Esophagus (tissue), 2 donors: ENCODE measurements at regions not wholly inside any gene's neighbourhood (a gene's known extent, or its start where the extent isn't known, plus 50 kb on each side); places are given as distances from the start of the nearest gene placed in this dataset.

Source experiments
- H3K27ac ChIP-seq, 2 donors: one replicate each; pipeline ENCODE4 v1.5.1; 2013; ENCODE audit warnings: low read depth in 2 of 2, mild to moderate bottlenecking in 2 of 2, inconsistent platforms in 1 of 2, low read length in 1 of 2, moderate library complexity in 1 of 2
- H3K27me3 ChIP-seq, 2 donors: one replicate each; pipeline ENCODE4 v1.6.1; 2013; ENCODE audit warnings: low read length in 2 of 2, control low read depth in 1 of 2, mild to moderate bottlenecking in 1 of 2; ENCODE audit not compliant: insufficient read depth in 2 of 2, control insufficient read depth in 1 of 2
- H3K36me3 ChIP-seq, 2 donors: one replicate each; pipeline ENCODE4 v1.6.1; 2013; ENCODE audit warnings: low read length in 1 of 2; ENCODE audit not compliant: control insufficient read depth in 2 of 2, insufficient read depth in 2 of 2
- H3K4me1 ChIP-seq, 2 donors: one replicate each; pipeline ENCODE4 v1.6.1; 2013; ENCODE audit warnings: low read length in 1 of 2; ENCODE audit not compliant: control insufficient read depth in 2 of 2, insufficient read depth in 2 of 2
- H3K4me3 ChIP-seq, 2 donors: one replicate each; pipeline ENCODE4 v1.5.1; 2013; ENCODE audit warnings: low read length in 2 of 2, mild to moderate bottlenecking in 2 of 2, low read depth in 1 of 2, moderate library complexity in 1 of 2
- H3K9me3 ChIP-seq, 2 donors: one replicate each; pipeline ENCODE4 v1.6.1; 2013; ENCODE audit warnings: mild to moderate bottlenecking in 2 of 2, low read depth in 1 of 2, low read length in 1 of 2, moderate library complexity in 1 of 2; ENCODE audit not compliant: control insufficient read depth in 2 of 2, insufficient read depth in 1 of 2
- WGBS, 2 donors: extraction: QIAGEN DNeasy Blood & Tissue Kit; methylation state at CpG; one replicate each; pipeline ENCODE4 v1.1.7; 2013; 5-methylcytosine and 5-hydroxymethylcytosine counted together
- donor health status: healthy with polysubstance abuse.
- donor health status: Bipolar disorder and iron deficiency.

DNA sequence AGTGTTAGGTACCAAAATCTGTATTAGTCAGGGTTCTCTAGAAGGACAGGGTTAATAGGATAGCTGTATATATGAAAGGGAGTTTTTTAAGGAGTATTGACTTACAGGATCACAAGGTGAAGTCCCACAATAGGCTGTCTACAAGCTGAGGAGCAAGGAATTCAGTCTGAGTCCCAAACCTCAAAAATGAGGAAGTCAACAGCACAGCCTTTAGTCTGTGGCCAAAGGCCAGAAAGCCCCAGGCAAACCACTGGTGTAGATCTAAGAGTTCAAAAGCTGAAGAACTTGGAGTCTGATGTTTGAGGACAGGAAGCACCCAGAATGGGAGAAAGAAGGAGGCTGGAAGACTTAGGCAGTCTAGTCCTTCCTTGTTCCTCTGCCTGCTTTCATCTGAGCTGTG, 487.5 kb upstream of the CHRM3 start:
- no peak overlapping the region for H3K4me3 ChIP-seq
- no peaks in the 10 kb centered on the region for H3K27me3 ChIP-seq
- H3K27ac ChIP-seq = no peak overlapping the region
- H3K9me3 ChIP-seq = peaks cover 0 to 4% of the 10 kb centered on the region in 2 donors
- H3K36me3 ChIP-seq = no peaks in the 10 kb centered on the region
- no peaks in the 10 kb centered on the region for H3K4me1 ChIP-seq

DNA sequence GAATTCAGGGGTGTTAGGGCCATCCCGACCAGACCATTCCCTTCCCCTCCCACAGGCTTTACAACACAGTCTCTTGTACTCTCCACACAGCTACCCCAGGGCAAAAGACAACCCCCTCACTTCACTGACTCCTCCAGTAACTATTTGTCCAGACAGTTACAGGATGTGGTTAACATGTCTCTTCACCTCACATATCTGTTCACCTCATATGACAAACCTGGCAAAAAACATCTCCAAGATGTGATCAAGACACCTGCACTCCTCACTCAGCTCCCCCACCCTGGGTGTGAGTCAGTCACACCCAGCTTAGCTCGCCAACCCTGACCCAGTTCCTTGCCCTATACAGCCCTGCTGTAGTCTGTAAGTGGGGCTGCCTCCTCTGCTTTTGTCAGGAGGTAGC, 490.5 kb upstream of the CHRM3 start:
- H3K27ac ChIP-seq = no peak overlapping the region
- 41 to 55% methylated on average over 2 of the region's 2 CpGs for WGBS, 2 donors
- no peak overlapping the region for H3K4me3 ChIP-seq
- H3K4me1 ChIP-seq = no peaks in the 10 kb centered on the region
- no peaks in the 10 kb centered on the region for H3K36me3 ChIP-seq
- no peaks in the 10 kb centered on the region for H3K27me3 ChIP-seq
- peaks cover 0 to 4% of the 10 kb centered on the region in 2 donors for H3K9me3 ChIP-seq

DNA sequence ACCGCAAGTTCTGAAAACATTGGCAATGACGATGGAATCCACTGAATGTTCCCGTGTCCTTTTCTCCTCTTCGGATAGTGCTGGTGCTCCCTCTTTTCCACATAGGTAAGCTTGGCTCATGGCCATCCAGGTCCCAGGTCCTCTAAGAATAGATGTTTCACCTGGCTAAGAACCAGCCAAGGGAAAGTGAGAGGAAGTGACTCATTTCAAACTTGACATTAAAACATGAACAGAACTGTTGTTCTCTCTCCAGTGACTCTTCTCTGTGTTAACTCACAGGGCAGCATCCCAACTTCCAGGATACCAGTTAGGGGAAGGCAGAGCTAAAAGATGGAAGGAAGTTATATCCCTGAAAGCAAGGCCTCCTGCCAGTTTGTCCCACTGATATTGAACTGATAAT, 493.8 kb upstream of the CHRM3 start:
- H3K4me1 ChIP-seq = no peaks in the 10 kb centered on the region
- no peak overlapping the region for H3K4me3 ChIP-seq
- 52 to 64% methylated on average over 4 of the region's 4 CpGs for WGBS, 2 donors
- no peaks in the 10 kb centered on the region for H3K9me3 ChIP-seq
- H3K27ac ChIP-seq = no peak overlapping the region
- no peaks in the 10 kb centered on the region for H3K36me3 ChIP-seq
- no peaks in the 10 kb centered on the region for H3K27me3 ChIP-seq

DNA sequence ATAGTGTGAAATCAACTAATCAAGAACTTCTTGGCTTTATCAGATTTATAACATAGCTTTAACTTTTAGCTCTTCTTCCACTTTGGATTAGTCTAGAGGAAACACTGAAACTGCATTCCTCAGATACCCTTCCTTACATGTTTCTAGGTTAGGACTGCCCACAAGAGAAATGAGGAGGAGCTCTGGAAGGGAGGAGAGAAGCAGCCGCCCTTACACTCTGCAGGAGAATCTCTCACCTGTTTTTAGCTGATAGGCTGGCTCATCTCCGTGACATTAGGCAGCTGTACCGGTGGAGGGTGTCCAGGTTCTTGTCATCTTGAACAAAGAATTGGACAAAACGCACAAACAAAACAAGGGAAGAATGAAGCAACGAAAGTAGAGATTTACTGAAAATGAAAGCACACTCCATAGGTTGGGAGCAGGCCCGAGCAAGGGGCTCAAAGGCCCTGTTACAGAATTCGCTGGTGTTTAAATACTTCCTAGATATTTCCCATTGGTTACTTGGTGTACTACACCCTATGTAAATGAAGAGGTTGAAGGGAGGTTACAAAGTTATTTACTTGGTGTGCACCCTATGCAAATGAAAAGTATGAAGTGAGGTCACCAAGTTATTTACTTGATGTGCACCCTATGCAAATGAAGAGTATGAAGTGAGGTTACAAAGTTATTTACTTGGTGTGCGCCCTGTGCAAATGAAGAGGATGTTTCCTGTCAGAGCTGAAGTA, 524.9 kb upstream of the CHRM3 start:
- H3K4me1 ChIP-seq = no peaks in the 10 kb centered on the region
- H3K27me3 ChIP-seq = no peaks in the 10 kb centered on the region
- 68 to 70% methylated on average over 8 of the region's 8 CpGs for WGBS, 2 donors
- H3K9me3 ChIP-seq = no peaks in the 10 kb centered on the region
- no peaks in the 10 kb centered on the region for H3K36me3 ChIP-seq
- H3K4me3 ChIP-seq = no peak overlapping the region
- no peak overlapping the region for H3K27ac ChIP-seq

DNA sequence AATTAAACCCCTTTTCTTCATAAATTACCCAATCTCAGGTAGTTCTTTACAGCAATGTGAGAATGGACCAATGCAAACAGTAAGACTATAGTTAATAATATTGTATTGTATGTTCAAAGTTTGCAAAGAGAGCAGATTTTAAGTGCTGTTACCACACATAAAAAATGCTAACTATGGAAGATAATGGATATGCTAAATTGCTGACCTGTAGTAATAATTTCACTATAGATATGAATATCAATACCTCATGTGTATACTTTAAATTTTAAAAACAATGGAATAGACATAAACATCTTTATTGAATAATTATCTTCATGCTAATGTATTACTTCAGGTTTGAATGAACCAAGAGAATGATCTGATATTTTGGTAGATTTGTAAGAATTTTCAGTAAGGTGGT, 552.4 kb upstream of the CHRM3 start:
- Histone ChIP-seq H3K4me1 (no peaks in the 10 kb centered on the region), H3K36me3 (no peaks in the 10 kb centered on the region), H3K4me3 (no peak overlapping the region), H3K9me3 (peaks cover 0 to 6% of the 10 kb centered on the region in 2 donors), H3K27ac (no peak overlapping the region), H3K27me3 (no peaks in the 10 kb centered on the region)

DNA sequence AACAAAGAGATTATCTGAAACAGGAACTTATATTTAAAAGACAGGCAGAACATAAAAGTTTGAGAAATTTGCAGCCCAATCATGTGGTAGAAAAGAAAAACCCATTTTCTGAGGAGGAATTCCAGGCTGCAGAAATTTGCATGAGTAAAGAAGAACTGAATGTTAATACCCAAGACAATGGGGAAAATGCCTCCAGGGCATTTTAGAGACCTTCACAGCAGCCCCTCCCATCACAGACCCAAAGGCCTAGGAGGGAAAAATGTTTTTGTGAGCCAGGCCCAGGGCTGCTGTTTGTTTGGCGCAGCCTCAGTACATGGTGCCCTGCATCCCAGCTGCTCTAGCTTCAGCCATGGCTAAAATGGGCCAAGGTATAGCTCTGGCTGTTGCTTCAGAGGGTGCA, 554.3 kb upstream of the CHRM3 start:
- no peaks in the 10 kb centered on the region for H3K36me3 ChIP-seq
- H3K9me3 ChIP-seq = peaks cover 0 to 6% of the 10 kb centered on the region in 2 donors
- H3K4me3 ChIP-seq = no peak overlapping the region
- H3K4me1 ChIP-seq = no peaks in the 10 kb centered on the region
- no peak overlapping the region for H3K27ac ChIP-seq
- WGBS, 2 donors = 94 to 95% methylated on average over 1 of the region's 1 CpG
- H3K27me3 ChIP-seq = no peaks in the 10 kb centered on the region

DNA sequence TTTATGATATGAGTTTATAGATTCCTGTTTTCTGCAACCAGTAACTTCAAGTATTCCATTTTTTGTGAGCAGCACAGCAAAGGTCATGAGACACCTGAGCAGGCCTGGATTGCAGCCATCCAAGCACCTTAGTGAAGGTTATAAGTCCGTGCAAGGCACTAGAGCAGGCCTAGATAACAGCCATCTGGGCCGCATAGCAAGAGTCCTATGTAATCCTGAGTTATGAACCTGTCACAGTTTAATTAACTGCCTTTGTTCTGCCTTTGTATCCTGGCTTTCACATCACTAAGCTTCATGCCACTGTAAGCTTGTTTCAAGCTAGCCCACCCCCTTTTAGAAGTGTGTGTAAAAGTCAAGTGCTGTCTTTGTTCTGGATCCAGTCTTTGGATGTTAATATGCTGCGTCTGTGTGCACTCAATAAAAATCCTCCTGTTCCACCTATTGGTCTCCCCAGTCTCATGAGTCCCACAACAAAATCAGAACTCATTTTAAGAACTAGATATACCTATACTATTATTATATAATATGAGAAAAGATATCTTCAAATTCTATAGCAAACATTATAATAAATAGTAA, 556.2 kb upstream of the CHRM3 start:
- Histone ChIP-seq H3K27me3 (no peaks in the 10 kb centered on the region), H3K9me3 (peaks cover 0 to 6% of the 10 kb centered on the region in 2 donors), H3K27ac (no peak overlapping the region), H3K36me3 (no peaks in the 10 kb centered on the region), H3K4me3 (no peak overlapping the region), H3K4me1 (no peaks in the 10 kb centered on the region)
- 67 to 71% methylated on average over 3 of the region's 3 CpGs for WGBS, 2 donors

DNA sequence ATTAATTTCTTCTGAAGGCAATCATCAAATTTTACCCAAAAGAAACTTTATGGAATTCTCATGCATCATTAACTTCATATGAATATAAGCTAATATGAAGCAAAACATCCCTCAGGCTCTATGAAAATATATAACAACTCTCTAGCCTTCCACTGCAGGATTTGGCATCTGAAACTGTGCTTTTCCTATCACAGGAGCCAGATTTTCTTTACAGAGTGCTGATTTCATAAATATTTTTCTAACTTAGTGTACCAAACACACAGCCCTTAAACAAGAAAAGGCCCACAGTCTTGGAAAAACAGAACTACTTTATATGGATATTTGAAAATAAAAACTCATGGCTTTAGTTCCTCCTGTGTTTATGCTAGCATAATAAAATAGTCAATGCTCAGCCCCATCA, 559.5 kb upstream of the CHRM3 start:
- H3K9me3 ChIP-seq = no peaks in the 10 kb centered on the region
- H3K4me3 ChIP-seq = no peak overlapping the region
- no peak overlapping the region for H3K27ac ChIP-seq
- no peaks in the 10 kb centered on the region for H3K27me3 ChIP-seq
- H3K36me3 ChIP-seq = no peaks in the 10 kb centered on the region
- no peaks in the 10 kb centered on the region for H3K4me1 ChIP-seq

DNA sequence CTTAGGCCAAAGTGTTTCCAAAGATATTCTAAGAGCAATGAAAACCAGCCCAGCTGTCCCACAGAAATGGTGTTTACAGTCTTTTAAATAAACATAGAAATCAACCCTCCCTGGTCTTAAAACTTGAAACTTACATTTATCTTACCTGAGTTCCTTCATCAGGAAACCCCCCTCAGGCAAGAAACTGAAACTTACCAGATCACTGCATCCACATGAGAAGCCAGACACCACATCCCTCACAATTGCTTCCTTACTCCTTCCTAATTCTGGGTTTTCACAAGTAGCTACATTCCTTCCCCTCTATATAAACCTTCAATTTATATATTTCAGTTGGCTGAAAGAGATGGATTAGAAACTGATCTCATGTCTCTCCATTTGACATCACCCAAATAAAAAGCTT, 563.0 kb upstream of the CHRM3 start:
- no peaks in the 10 kb centered on the region for H3K9me3 ChIP-seq
- H3K4me1 ChIP-seq = no peaks in the 10 kb centered on the region
- no peaks in the 10 kb centered on the region for H3K27me3 ChIP-seq
- H3K27ac ChIP-seq = no peak overlapping the region
- no peak overlapping the region for H3K4me3 ChIP-seq
- no peaks in the 10 kb centered on the region for H3K36me3 ChIP-seq

DNA sequence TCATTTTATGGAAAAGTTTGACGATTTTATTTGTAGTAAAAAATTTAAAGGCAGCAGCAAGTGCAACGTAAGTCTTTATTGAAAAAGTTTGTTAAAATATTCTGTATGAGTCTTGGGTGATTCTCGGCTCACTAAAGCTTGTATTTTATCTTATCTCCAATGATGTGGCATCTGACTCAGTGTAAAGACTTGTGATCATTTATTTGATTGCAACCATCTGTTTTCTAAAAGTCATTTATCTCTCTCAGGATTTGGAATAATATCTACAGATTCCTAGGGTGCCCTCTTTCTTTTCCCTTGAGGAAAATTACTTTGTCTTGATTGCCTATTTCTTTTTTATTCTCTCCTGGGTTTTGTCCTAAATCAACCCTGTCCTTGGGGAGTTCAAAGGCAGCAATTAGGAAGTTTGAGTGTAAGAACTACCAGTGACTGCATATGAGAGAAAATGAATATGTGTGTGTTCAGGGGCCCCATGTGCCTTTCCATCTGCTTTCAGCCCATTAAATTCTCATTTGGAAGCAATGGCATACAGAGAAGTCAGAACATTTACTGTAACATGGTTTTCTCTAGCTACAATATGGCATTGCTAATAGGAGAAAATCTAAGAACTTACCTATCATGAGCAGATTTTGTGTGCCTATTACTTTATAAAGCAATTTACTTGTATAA, 575.0 kb upstream of the CHRM3 start:
- WGBS, 2 donors = 72 to 80% methylated on average over 3 of the region's 3 CpGs
- no peaks in the 10 kb centered on the region for H3K9me3 ChIP-seq
- H3K4me3 ChIP-seq = no peak overlapping the region
- H3K36me3 ChIP-seq = no peaks in the 10 kb centered on the region
- H3K4me1 ChIP-seq = no peaks in the 10 kb centered on the region
- H3K27me3 ChIP-seq = no peaks in the 10 kb centered on the region
- H3K27ac ChIP-seq = no peak overlapping the region
